B cell (primary cell): ENCODE measurements at regions not wholly inside any gene's neighbourhood (a gene's known extent, or its start where the extent isn't known, plus 50 kb on each side); places are given as distances from the start of the nearest gene placed in this dataset.

Source experiments
- ATAC-seq: fragments of 200-7000 bp; cut with Tn5 transposase; one replicate; pipeline ENCODE4 v1.10.0; 2021; ENCODE audit warnings: low read depth, mild to moderate bottlenecking, moderate number of reproducible peaks, moderate library complexity
- CTCF ChIA-PET: fragments of 350-600 bp; sonication (Branson Sonifier 250); formaldehyde crosslinking; loops from one replicate; lab custom pipeline; 2021; ENCODE audit warnings: antibody characterized with exemption, inconsistent platforms; lab: Charles Lee
- POLR2A ChIA-PET: fragments of 350-600 bp; sonication (Branson Sonifier 250); formaldehyde crosslinking; loops from one replicate; lab custom pipeline; 2021; ENCODE audit warnings: antibody characterized with exemption; lab: Charles Lee
- DNase-seq: peaks from one replicate; pipeline ENCODE4 v3.0.0; 2013
- H2AFZ ChIP-seq: 2 replicates; pipeline ENCODE4 v1.6.1; 2012; ENCODE audit warnings: mild to moderate bottlenecking, low read depth, low read length; ENCODE audit not compliant: insufficient read depth, poor library complexity, severe bottlenecking
- H3K27ac ChIP-seq, 2 donors: 1 replicate in 1 of 2; 2 replicates in 1 of 2; pipeline ENCODE4 v1.5.1; 2012 to 2013; ENCODE audit warnings: low read length in 2 of 2, mild to moderate bottlenecking in 2 of 2, moderate library complexity in 1 of 2
- H3K27me3 ChIP-seq, 4 experiments: fragments of 200-600 bp in 1 of 4; sonication (generic) in 1 of 4; replicated peaks in 1 of 4; 1 replicate in 2 of 4; 2 replicates in 2 of 4; pipeline versions ENCODE4 v1.6.1 to v1.7.0; 2013 to 2016; ENCODE audit warnings: low read length in 3 of 4, mild to moderate bottlenecking in 2 of 4, mixed read lengths in 1 of 4, moderate library complexity in 1 of 4; ENCODE audit not compliant: insufficient read depth in 4 of 4, control insufficient read depth in 3 of 4; ENCODE audit errors: control extremely low read depth in 1 of 4
- H3K36me3 ChIP-seq, 2 experiments: replicated peaks in 1 of 2; 1 replicate in 1 of 2; 2 replicates in 1 of 2; pipeline versions ENCODE4 v1.6.1 to v1.7.1; 2013; ENCODE audit warnings: low read length in 1 of 2; ENCODE audit not compliant: insufficient read depth in 2 of 2, control insufficient read depth in 1 of 2; ENCODE audit errors: control extremely low read depth in 1 of 2, extremely low read depth in 1 of 2
- H3K4me1 ChIP-seq, 2 donors: fragments of 200-600 bp in 1 of 2; sonication (generic) in 1 of 2; 1 replicate in 1 of 2; 2 replicates in 1 of 2; pipeline versions ENCODE4 v1.5.1 to v1.6.1; 2013 to 2017; ENCODE audit warnings: low read length in 2 of 2; ENCODE audit not compliant: control insufficient read depth in 2 of 2, insufficient read depth in 2 of 2
- H3K4me2 ChIP-seq: replicated peaks from 2 replicates; pipeline ENCODE3; 2012; ENCODE audit warnings: mild to moderate bottlenecking, low read depth, low read length; ENCODE audit not compliant: poor library complexity, severe bottlenecking
- H3K4me3 ChIP-seq, 5 experiments: fragments of 200-600 bp in 1 of 5; sonication (generic) in 1 of 5; 1 replicate in 3 of 5; 2 replicates in 2 of 5; pipeline versions ENCODE4 v1.5.1 to v1.7.0; 2011 to 2016; ENCODE audit warnings: low read length in 4 of 5, mild to moderate bottlenecking in 4 of 5, low read depth in 2 of 5, control low read depth in 1 of 5, moderate library complexity in 1 of 5; ENCODE audit not compliant: insufficient read depth in 1 of 5; ENCODE audit errors: control extremely low read depth in 1 of 5, extremely low read depth in 1 of 5
- H3K79me2 ChIP-seq: fragments of 200-600 bp; sonication (generic); one replicate; pipeline ENCODE4 v1.6.0; 2016; ENCODE audit warnings: low read length; ENCODE audit not compliant: control insufficient read depth, insufficient read depth
- H3K9ac ChIP-seq: fragments of 200-600 bp; sonication (generic); 2 replicates; pipeline ENCODE4 v1.6.1; 2017; ENCODE audit warnings: mild to moderate bottlenecking, low read length, moderate library complexity
- H3K9me3 ChIP-seq, 3 donors: one replicate each; pipeline versions ENCODE4 v1.6.1 to v1.7.1; 2013; ENCODE audit warnings: low read length in 2 of 3; ENCODE audit not compliant: control insufficient read depth in 2 of 3, insufficient read depth in 1 of 3; ENCODE audit errors: control extremely low read depth in 1 of 3
- H4K20me1 ChIP-seq: 2 replicates; pipeline ENCODE4 v1.6.0; 2012; ENCODE audit warnings: mild to moderate bottlenecking, low read length; ENCODE audit not compliant: insufficient read depth, control insufficient read depth, poor library complexity, severe bottlenecking
- H3K27ac Mint-ChIP-seq: one replicate; pipeline ENCODE4 v1.8.0; 2021; ENCODE audit warnings: mixed read lengths
- H3K27me3 Mint-ChIP-seq: one replicate; pipeline ENCODE4 v1.8.0; 2021; ENCODE audit warnings: mixed read lengths
- H3K4me1 Mint-ChIP-seq: one replicate; pipeline ENCODE4 v1.8.0; 2021; ENCODE audit warnings: mixed read lengths
- H3K4me3 Mint-ChIP-seq: one replicate; pipeline ENCODE4 v1.8.0; 2021; ENCODE audit warnings: mixed read lengths
- H3K9me3 Mint-ChIP-seq: one replicate; pipeline ENCODE4 v1.8.0; 2022; ENCODE audit warnings: mixed read lengths; ENCODE audit not compliant: insufficient read depth
- EZH2 ChIP-seq: IDR thresholded peaks from 2 replicates; pipeline ENCODE4 v1.6.1; 2012; ENCODE audit warnings: borderline replicate concordance, low read depth, mild to moderate bottlenecking, moderate library complexity, low read length; ENCODE audit not compliant: insufficient read depth, poor library complexity, severe bottlenecking
- WGBS: methylation state at CpG from one replicate; pipeline ENCODE4 v1.1.5; 2013; ENCODE audit warnings: missing lambda C conversion rate; ENCODE audit not compliant: insufficient coverage; 5-methylcytosine and 5-hydroxymethylcytosine counted together
- intact Hi-C: fragments of 100-400 bp; cut with micrococcal nuclease; formaldehyde crosslinking; loops from one replicate; pipeline ENCODE4 v1.10.0; 2022
- TF ChIP-seq, protein P1 (sequence below): fragments of 200-600 bp; IDR thresholded peaks from one replicate; pipeline ENCODE4 v1.8.0; 2022; ENCODE audit warnings: antibody characterized with exemption, mild to moderate bottlenecking

DNA sequence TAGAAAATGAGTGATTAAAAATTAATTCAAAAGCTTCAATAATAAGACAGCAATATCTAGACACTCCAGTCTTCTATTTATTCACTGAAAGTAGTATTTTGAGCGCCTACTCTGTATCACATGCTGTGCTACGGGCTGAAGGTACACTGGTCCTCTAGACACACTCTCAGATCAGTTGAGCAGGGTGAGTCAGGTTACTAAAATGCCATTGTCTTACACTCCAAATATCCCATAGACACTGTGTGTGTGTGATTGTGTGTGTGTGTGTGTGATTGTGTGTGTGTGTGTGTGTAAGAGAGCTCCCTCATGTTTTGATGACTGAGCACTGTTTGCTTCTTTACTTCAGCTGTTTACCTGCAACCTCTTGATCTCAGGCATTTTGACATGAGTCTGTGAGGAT, 342.8 kb upstream of the BOD1L1 start:
- Histone ChIP-seq H3K27me3 (no peaks in the 10 kb centered on the region), H3K27ac (no peak overlapping the region), H3K9ac (no peak overlapping the region), H3K4me3 (no peak overlapping the region), H3K36me3 (no peaks in the 10 kb centered on the region), H3K4me2 (no peak overlapping the region), H3K9me3 (no peaks in the 10 kb centered on the region), H4K20me1 (no peaks in the 10 kb centered on the region), H2AFZ (no peak overlapping the region), H3K79me2 (no peaks in the 10 kb centered on the region), H3K4me1 (no peaks in the 10 kb centered on the region)
- Mint-ChIP-seq H3K4me3 (no peak overlapping the region), H3K4me1 (no peaks in the 10 kb centered on the region), H3K27me3 (peaks cover 3% of the 10 kb centered on the region), H3K9me3 (no peaks in the 10 kb centered on the region), H3K27ac (no peak overlapping the region)
- 100% methylated on average over 2 of the region's 2 CpGs for WGBS
- ChIA-PET CTCF (no interaction called here), POLR2A (no interaction called here)
- ATAC-seq, result no peak
- intact Hi-C loops, result no loop called here
- no peak for DNase-seq
- no peak for TF ChIP-seq EZH2
- TF ChIP-seq, protein P1, sequence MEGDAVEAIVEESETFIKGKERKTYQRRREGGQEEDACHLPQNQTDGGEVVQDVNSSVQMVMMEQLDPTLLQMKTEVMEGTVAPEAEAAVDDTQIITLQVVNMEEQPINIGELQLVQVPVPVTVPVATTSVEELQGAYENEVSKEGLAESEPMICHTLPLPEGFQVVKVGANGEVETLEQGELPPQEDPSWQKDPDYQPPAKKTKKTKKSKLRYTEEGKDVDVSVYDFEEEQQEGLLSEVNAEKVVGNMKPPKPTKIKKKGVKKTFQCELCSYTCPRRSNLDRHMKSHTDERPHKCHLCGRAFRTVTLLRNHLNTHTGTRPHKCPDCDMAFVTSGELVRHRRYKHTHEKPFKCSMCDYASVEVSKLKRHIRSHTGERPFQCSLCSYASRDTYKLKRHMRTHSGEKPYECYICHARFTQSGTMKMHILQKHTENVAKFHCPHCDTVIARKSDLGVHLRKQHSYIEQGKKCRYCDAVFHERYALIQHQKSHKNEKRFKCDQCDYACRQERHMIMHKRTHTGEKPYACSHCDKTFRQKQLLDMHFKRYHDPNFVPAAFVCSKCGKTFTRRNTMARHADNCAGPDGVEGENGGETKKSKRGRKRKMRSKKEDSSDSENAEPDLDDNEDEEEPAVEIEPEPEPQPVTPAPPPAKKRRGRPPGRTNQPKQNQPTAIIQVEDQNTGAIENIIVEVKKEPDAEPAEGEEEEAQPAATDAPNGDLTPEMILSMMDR, result no peak

DNA sequence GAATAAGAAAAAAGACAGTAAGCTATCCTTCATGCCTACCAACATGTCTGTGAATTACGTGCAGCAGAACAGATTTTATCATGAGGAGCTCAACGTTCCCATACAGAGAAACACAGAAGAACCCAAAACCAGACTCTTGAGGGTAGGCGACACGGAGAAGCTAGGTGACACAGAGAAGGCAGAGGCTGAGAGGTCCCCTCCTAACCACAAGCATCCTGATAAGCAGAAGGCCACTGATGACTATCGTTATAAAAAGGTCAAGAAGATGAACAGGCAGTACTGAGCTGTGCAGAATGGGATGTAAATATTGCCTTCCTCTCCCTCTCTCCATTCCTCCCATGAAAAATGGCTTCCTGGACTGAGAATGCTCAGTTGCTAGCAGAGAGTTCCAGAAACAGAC, 350.2 kb upstream of the BOD1L1 start:
- peaks cover 0 to 4% (median 0%) of the 10 kb centered on the region in 3 donors for H3K9me3 ChIP-seq
- POLR2A ChIA-PET, result no interaction called here
- WGBS, result 56% methylated on average over 4 of the region's 5 CpGs
- ATAC-seq (no peak), DNase-seq (no peak)
- H3K36me3 ChIP-seq, result no peaks in the 10 kb centered on the region
- intact Hi-C loops, result no loop called here
- H3K4me3 Mint-ChIP-seq, result no peak overlapping the region
- H3K4me1 Mint-ChIP-seq, result peaks cover 5% of the 10 kb centered on the region
- TF ChIP-seq EZH2, result no peak
- TF ChIP-seq, protein P1, result no peak
- H2AFZ ChIP-seq, result no peak overlapping the region
- CTCF ChIA-PET, result no interaction called here
- no peak overlapping the region for H3K4me2 ChIP-seq
- H3K79me2 ChIP-seq, result no peaks in the 10 kb centered on the region
- H3K27me3 ChIP-seq, result no peaks in the 10 kb centered on the region
- H3K27ac ChIP-seq, result no peak overlapping the region
- H3K4me3 ChIP-seq, result no peak overlapping the region
- no peaks in the 10 kb centered on the region for H3K27me3 Mint-ChIP-seq
- H3K9me3 Mint-ChIP-seq, result no peaks in the 10 kb centered on the region
- no peaks in the 10 kb centered on the region for H4K20me1 ChIP-seq
- no peak overlapping the region for H3K27ac Mint-ChIP-seq
- H3K4me1 ChIP-seq, result peaks cover 0 to 7% of the 10 kb centered on the region in 2 donors
- no peak overlapping the region for H3K9ac ChIP-seq
